GM12875 (cell line): ENCODE measurements at regions not wholly inside any gene's neighbourhood (a gene's known extent, or its start where the extent isn't known, plus 50 kb on each side); places are given as distances from the start of the nearest gene placed in this dataset.

ENCODE experiments used
- H3K4me3 ChIP-seq: one replicate; pipeline ENCODE4 v1.5.1; 2011; ENCODE audit warnings: low read depth, low read length, control low read depth
- TF ChIP-seq, protein P1 (sequence below): IDR thresholded peaks from 2 replicates; pipeline ENCODE4 v1.5.1; 2011; ENCODE audit warnings: low read depth, mild to moderate bottlenecking, control low read depth, inconsistent platforms, low read length, moderate library complexity, borderline replicate concordance; ENCODE audit not compliant: insufficient read depth

DNA sequence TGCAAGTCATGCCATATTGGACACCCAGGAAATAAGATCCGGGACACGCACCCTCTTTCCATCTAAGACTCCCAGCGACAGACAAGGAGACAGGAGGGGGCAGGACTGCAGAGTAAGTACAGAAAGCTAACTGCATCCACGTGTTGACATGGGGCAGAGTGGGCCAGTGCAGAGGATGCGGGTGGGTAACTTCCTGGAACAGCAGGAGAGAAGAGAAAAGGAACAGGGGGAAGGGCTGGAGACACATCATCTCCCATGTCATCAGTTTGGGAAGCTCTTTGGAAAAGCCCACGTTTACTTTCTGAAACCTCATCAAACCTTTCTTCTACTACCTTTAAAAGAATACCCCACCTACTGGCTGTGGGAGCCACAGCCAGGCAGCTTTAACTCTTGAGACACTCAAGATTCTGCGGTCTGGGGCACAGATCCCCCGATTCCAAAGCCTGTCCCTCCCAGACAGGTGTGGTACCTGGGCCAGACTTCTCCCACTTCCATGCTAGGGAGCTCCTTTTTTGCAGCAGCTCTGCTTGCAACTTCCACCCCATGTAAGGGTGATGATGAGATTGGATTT lies 273.5 kb upstream of the RPL38 start:
- H3K4me3 ChIP-seq = no peak overlapping the region
- TF ChIP-seq, protein P1, sequence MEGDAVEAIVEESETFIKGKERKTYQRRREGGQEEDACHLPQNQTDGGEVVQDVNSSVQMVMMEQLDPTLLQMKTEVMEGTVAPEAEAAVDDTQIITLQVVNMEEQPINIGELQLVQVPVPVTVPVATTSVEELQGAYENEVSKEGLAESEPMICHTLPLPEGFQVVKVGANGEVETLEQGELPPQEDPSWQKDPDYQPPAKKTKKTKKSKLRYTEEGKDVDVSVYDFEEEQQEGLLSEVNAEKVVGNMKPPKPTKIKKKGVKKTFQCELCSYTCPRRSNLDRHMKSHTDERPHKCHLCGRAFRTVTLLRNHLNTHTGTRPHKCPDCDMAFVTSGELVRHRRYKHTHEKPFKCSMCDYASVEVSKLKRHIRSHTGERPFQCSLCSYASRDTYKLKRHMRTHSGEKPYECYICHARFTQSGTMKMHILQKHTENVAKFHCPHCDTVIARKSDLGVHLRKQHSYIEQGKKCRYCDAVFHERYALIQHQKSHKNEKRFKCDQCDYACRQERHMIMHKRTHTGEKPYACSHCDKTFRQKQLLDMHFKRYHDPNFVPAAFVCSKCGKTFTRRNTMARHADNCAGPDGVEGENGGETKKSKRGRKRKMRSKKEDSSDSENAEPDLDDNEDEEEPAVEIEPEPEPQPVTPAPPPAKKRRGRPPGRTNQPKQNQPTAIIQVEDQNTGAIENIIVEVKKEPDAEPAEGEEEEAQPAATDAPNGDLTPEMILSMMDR = no peak

GRCh38 chr17:73932216-73932749 lies 271.2 kb upstream of the RPL38 start:
- TF ChIP-seq, protein P1 = no peak

GRCh38 chr17:73933164-73933766 lies 270.2 kb upstream of the RPL38 start:
- TF ChIP-seq, protein P1 = no peak
- no peak overlapping the region for H3K4me3 ChIP-seq

More at GRCh38 chr17:73932216-73932749, 271.2 kb upstream of the RPL38 start:
- no peak overlapping the region for H3K4me3 ChIP-seq

- no peak overlapping the region for H3K4me3 ChIP-seq
- TF ChIP-seq, protein P1 = no peak
Observed at GRCh38 chr17:73933871-73934270, 269.6 kb upstream of the RPL38 start.

DNA sequence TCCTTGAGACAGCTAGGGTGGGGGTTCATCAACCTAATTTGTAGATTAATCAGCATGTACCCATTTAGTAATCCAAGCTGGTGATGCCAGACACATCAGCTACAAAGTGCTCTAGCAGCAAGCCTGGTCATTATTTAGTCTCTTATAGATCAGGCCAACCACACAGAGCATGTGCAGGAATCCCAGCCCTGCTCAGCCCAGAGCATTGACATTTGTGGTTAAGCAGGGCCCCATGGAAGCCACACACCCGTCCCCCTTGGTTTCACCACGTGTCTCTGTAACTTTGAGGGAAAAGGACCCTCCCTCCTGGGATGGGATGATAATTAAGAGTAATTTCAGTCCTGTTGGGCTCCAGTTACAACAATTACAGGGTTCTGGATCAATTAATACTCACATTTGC lies 268.8 kb upstream of the RPL38 start:
- TF ChIP-seq, protein P1 = no peak
- no peak overlapping the region for H3K4me3 ChIP-seq

GRCh38 chr17:73936908-73937627 lies 266.4 kb upstream of the RPL38 start:
- TF ChIP-seq, protein P1 = no peak
- no peak overlapping the region for H3K4me3 ChIP-seq
